Left lung (tissue), 4 donors: ENCODE measurements at regions not wholly inside any gene's neighbourhood (a gene's known extent, or its start where the extent isn't known, plus 50 kb on each side); places are given as distances from the start of the nearest gene placed in this dataset.

Experiments used
- ATAC-seq: fragments of 200-7000 bp; cut with Tn5 transposase; one replicate; pipeline ENCODE4 v1.9.1; 2020; ENCODE audit warnings: moderate library complexity
- DNase-seq, 4 donors: peaks; one replicate each; pipeline ENCODE4 v3.0.0-alpha.2; 2013 to 2020
- H3K27ac ChIP-seq, 2 donors: fragments of 200-600 bp; sonication (generic) in 1 of 2; one replicate each; pipeline versions ENCODE4 v1.5.0 to v1.8.0; 2020 to 2021
- H3K27me3 ChIP-seq, 2 donors: fragments of 200-600 bp; sonication (generic) in 1 of 2; one replicate each; pipeline versions ENCODE4 v1.5.0 to v1.8.0; 2020 to 2021
- H3K36me3 ChIP-seq, 2 donors: fragments of 200-600 bp; sonication (generic) in 1 of 2; one replicate each; pipeline versions ENCODE4 v1.5.0 to v1.8.0; 2020 to 2021
- H3K4me1 ChIP-seq, 2 donors: fragments of 200-600 bp; one replicate each; pipeline ENCODE4 v1.8.0; 2021
- H3K4me3 ChIP-seq, 2 donors: fragments of 200-600 bp; sonication (generic) in 1 of 2; one replicate each; pipeline versions ENCODE4 v1.5.0 to v1.8.0; 2020 to 2021; ENCODE audit warnings: mild to moderate bottlenecking in 1 of 2
- H3K9me3 ChIP-seq, 2 donors: fragments of 200-600 bp; sonication (generic) in 1 of 2; one replicate each; pipeline versions ENCODE4 v1.5.0 to v1.8.0; 2020 to 2021
- CTCF ChIP-seq, 2 donors: fragments of 200-600 bp; sonication (generic) in 1 of 2; IDR thresholded peaks; one replicate each; pipeline versions ENCODE4 v1.5.0 to v1.8.0; 2021; ENCODE audit warnings: antibody characterized with exemption in 2 of 2
- intact Hi-C, 2 donors: fragments of 100-400 bp; cut with DNase I; formaldehyde crosslinking; loops; one replicate each; pipeline versions ENCODE4 v1.11.2 to v1.14.2; 2022
- donor health status: DM: no; HTN: yes; CAD: no.
- donor health status: DM: no; HTN: no; CAD: no.

GRCh38 chr11:81942646-81943045 lies 791.0 kb downstream of the FAM181B start:
- no peak for TF ChIP-seq CTCF (IDR thresholded peaks at IDR 0.05)
- no peaks in the 10 kb centered on the region for H3K4me1 ChIP-seq

GRCh38 chr11:81941998-81942397 lies 791.7 kb downstream of the FAM181B start:
- no peaks in the 10 kb centered on the region for H3K27me3 ChIP-seq
- H3K36me3 ChIP-seq: no peaks in the 10 kb centered on the region
- TF ChIP-seq CTCF (IDR thresholded peaks at IDR 0.05): no peak
- ATAC-seq (no peak), DNase-seq (no peak)
- H3K9me3 ChIP-seq: no peaks in the 10 kb centered on the region
- H3K4me1 ChIP-seq: no peaks in the 10 kb centered on the region
- H3K4me3 ChIP-seq: no peak overlapping the region
- intact Hi-C loops: no loop called here
- no peak overlapping the region for H3K27ac ChIP-seq

More at GRCh38 chr11:81942646-81943045, 791.0 kb downstream of the FAM181B start:
- DNase-seq: no peak
- Histone ChIP-seq H3K9me3 (no peaks in the 10 kb centered on the region), H3K4me3 (no peak overlapping the region), H3K36me3 (no peaks in the 10 kb centered on the region), H3K27me3 (no peaks in the 10 kb centered on the region), H3K27ac (no peak overlapping the region)
- intact Hi-C loops: no loop called here
- no peak for ATAC-seq

- Histone ChIP-seq H3K4me1 (no peaks in the 10 kb centered on the region), H3K4me3 (no peak overlapping the region), H3K9me3 (no peaks in the 10 kb centered on the region), H3K27me3 (no peaks in the 10 kb centered on the region), H3K36me3 (no peaks in the 10 kb centered on the region), H3K27ac (no peak overlapping the region)
- no peak for TF ChIP-seq CTCF (IDR thresholded peaks at IDR 0.05)
- intact Hi-C loops: no loop called here
- DNase-seq (no peak), ATAC-seq (no peak)
Observed at GRCh38 chr11:81932303-81932702, 801.4 kb downstream of the FAM181B start.

GRCh38 chr11:81920205-81920604 lies 813.5 kb downstream of the FAM181B start:
- Histone ChIP-seq H3K27me3 (no peaks in the 10 kb centered on the region), H3K27ac (no peak overlapping the region), H3K36me3 (no peaks in the 10 kb centered on the region), H3K4me1 (no peaks in the 10 kb centered on the region), H3K4me3 (no peak overlapping the region), H3K9me3 (no peaks in the 10 kb centered on the region)
- DNase-seq (no peak), ATAC-seq (no peak)
- no peak for TF ChIP-seq CTCF (IDR thresholded peaks at IDR 0.05)
- intact Hi-C loops: no loop called here

GRCh38 chr11:81916451-81916850 lies 817.2 kb downstream of the FAM181B start:
- Histone ChIP-seq H3K27me3 (no peaks in the 10 kb centered on the region), H3K27ac (no peak overlapping the region), H3K4me1 (no peaks in the 10 kb centered on the region), H3K4me3 (no peak overlapping the region), H3K9me3 (no peaks in the 10 kb centered on the region), H3K36me3 (no peaks in the 10 kb centered on the region)
- no peak for TF ChIP-seq CTCF (IDR thresholded peaks at IDR 0.05)
- DNase-seq (no peak), ATAC-seq (no peak)
- intact Hi-C loops: no loop called here
